NCI-H2196 treated with DMSO at 0.1 percent for 48 hours (cell line): ENCODE measurements at regions not wholly inside any gene's neighbourhood (a gene's known extent, or its start where the extent isn't known, plus 50 kb on each side); places are given as distances from the start of the nearest gene placed in this dataset.
A peak's percentile ranks its signal among the peaks of the same experiment; 100 is the strongest.

Source experiments
- DNase-seq: peaks from one replicate; lab custom pipeline; 2025; ENCODE audit not compliant: unreplicated experiment; lab: John Stamatoyannopoulos, UW

- DNase-seq: no peak
These were observed 68.3 kb downstream of the CHST1 start for GRCh38 chr11:45597097-45597496.

GRCh38 chr11:45596571-45596970 lies 68.9 kb downstream of the CHST1 start:
- no peak for DNase-seq

- no peak for DNase-seq
These were observed 71.4 kb downstream of the CHST1 start for GRCh38 chr11:45593992-45594391.

- DNase-seq: no peak
These were observed 72.8 kb downstream of the CHST1 start for GRCh38 chr11:45592636-45593035.

- no peak for DNase-seq
These were observed 74.7 kb downstream of the CHST1 start for GRCh38 chr11:45590743-45591142.

GRCh38 chr11:45585205-45585604 lies 80.2 kb downstream of the CHST1 start:
- DNase-seq: no peak

GRCh38 chr11:45583981-45584566 lies 81.3 kb downstream of the CHST1 start:
- no peak for DNase-seq

GRCh38 chr11:45580399-45580798 lies 85.0 kb downstream of the CHST1 start:
- DNase-seq: no peak

GRCh38 chr11:45578316-45578715 lies 87.1 kb downstream of the CHST1 start:
- no peak for DNase-seq

GRCh38 chr11:45577752-45578151 lies 87.7 kb downstream of the CHST1 start:
- no peak for DNase-seq

- DNase-seq: no peak
These were observed 88.8 kb downstream of the CHST1 start for GRCh38 chr11:45576461-45577215.

GRCh38 chr11:45573728-45574127 lies 91.7 kb downstream of the CHST1 start:
- no peak for DNase-seq

- DNase-seq: no peak
These were observed 92.9 kb downstream of the CHST1 start for GRCh38 chr11:45572354-45573123.

- no peak for DNase-seq
These were observed 95.6 kb downstream of the CHST1 start for GRCh38 chr11:45569776-45570175.

- no peak for DNase-seq
These were observed 97.4 kb downstream of the CHST1 start for GRCh38 chr11:45568049-45568448.

- no peak for DNase-seq
These were observed 99.9 kb downstream of the CHST1 start for GRCh38 chr11:45565446-45565988.

- DNase-seq: no peak
These were observed 101.6 kb downstream of the CHST1 start for GRCh38 chr11:45563810-45564209.

GRCh38 chr11:45563171-45563570 lies 102.3 kb downstream of the CHST1 start:
- no peak for DNase-seq

- DNase-seq: no peak
These were observed 104.5 kb downstream of the CHST1 start for GRCh38 chr11:45560913-45561281.

GRCh38 chr11:45560155-45560912 lies 105.1 kb downstream of the CHST1 start:
- DNase-seq: peak; percentile 45
